Psoas muscle (tissue), 7 donors: ENCODE measurements at regions not wholly inside any gene's neighbourhood (a gene's known extent, or its start where the extent isn't known, plus 50 kb on each side); places are given as distances from the start of the nearest gene placed in this dataset.

Experiments
- ATAC-seq, 4 donors: fragments of 200-7000 bp; cut with Tn5 transposase; one replicate each; pipeline ENCODE4 v1.9.1; 2020; ENCODE audit warnings: moderate library complexity in 3 of 4, mild to moderate bottlenecking in 2 of 4
- DNase-seq, 2 donors: peaks; one replicate each; pipeline ENCODE4 v3.0.0-alpha.2; 2020
- H3K27ac ChIP-seq: fragments of 200-600 bp; one replicate; pipeline ENCODE4 v1.8.0; 2022
- H3K27me3 ChIP-seq, 3 donors: fragments of 200-600 bp in 1 of 3; one replicate each; pipeline versions ENCODE4 v1.6.1 to v1.8.0; 2013 to 2022; ENCODE audit warnings: low read length in 2 of 3, mild to moderate bottlenecking in 2 of 3, moderate library complexity in 1 of 3; ENCODE audit not compliant: insufficient read depth in 3 of 3
- H3K36me3 ChIP-seq, 2 donors: fragments of 200-600 bp in 1 of 2; one replicate each; pipeline versions ENCODE4 v1.6.1 to v1.8.0; 2013 to 2022; ENCODE audit warnings: low read depth in 1 of 2, mild to moderate bottlenecking in 1 of 2, moderate library complexity in 1 of 2; ENCODE audit not compliant: insufficient read depth in 1 of 2
- H3K4me1 ChIP-seq: fragments of 200-600 bp; one replicate; pipeline ENCODE4 v1.8.0; 2022
- H3K4me3 ChIP-seq: fragments of 200-600 bp; one replicate; pipeline ENCODE4 v1.8.0; 2022; ENCODE audit warnings: mild to moderate bottlenecking
- H3K9me3 ChIP-seq: fragments of 200-600 bp; one replicate; pipeline ENCODE4 v1.8.0; 2022
- CTCF ChIP-seq: fragments of 200-600 bp; IDR thresholded peaks from one replicate; pipeline ENCODE4 v1.8.0; 2022; ENCODE audit warnings: antibody characterized with exemption
- WGBS, 3 donors: extraction: QIAGEN DNeasy Blood & Tissue Kit; methylation state at CpG; one replicate each; pipeline versions ENCODE4 v1.1.6 to v1.1.7; 2013; 5-methylcytosine and 5-hydroxymethylcytosine counted together
- intact Hi-C, 2 donors: fragments of 100-400 bp; cut with DNase I; formaldehyde crosslinking; loops; one replicate each; pipeline versions ENCODE4 v1.11.0 to v1.14.2; 2022
- donor health status: healthy with polysubstance abuse.
- donor health status: DM: no; HTN: no; CAD: no; lungs with moderate emphysema.
- donor health status: Bipolar disorder and iron deficiency.
- donor health status: healthy.
- donor health status: DM: yes; HTN: yes; CAD: no.
- donor health status: DM: no; HTN: no; CAD: no.
- donor health status: DM: yes; HTN: yes; CAD: no.

DNA sequence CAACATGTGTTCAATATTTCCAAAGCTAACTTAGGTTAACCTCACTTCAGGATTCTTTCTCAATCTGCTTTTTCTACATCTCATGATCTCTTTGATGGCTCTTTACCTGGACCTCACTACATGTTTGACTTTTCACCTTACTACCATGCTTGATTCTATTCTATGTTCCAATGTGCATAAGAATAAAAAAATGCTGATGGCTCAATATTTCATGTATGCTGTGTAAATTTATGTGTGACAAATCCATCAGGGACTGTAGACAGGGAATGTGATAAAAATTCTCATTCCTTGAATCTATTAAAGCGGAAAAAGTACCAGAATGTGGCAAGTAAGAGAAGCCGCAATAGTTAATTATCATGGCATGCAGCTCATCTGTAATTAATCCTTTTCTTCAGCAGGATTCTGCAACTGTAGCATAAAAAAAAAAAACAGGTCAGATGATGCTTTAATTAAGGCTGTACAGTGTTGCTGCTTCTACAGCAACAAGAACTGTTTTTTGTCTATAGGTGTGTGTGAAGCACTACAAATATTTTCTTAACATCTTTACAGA is 276.9 kb upstream of the PRKD1 start:
- intact Hi-C loops: no loop called here
- 77 to 83% (median 81%) methylated on average over 2 of the region's 2 CpGs for WGBS, 3 donors
- Histone ChIP-seq H3K36me3 (no peaks in the 10 kb centered on the region), H3K27ac (no peak overlapping the region), H3K9me3 (no peaks in the 10 kb centered on the region), H3K27me3 (no peaks in the 10 kb centered on the region), H3K4me3 (no peak overlapping the region), H3K4me1 (no peaks in the 10 kb centered on the region)
- ATAC-seq (no peak), DNase-seq (no peak)
- TF ChIP-seq CTCF: no peak

DNA sequence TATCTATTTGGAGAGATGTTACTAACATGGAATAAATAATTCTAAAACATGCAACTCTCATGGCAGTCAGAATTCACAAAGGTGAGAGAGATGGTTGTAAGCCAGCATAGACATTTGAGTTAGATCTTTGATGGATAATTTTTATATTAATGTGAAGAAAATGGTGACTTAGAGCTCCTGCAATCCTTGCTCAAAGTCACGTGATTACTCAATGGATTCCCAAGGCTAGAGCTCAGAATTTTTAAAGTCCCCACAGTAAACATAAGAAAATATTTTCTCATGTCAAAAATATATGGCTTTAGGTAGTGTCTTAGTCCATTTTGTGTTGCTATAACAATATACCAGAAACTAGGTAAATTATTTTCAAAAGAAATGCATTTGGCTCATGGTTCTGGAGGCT is 281.5 kb upstream of the PRKD1 start:
- ATAC-seq (no peak), DNase-seq (no peak)
- intact Hi-C loops: no loop called here
- Histone ChIP-seq H3K4me1 (no peaks in the 10 kb centered on the region), H3K27me3 (no peaks in the 10 kb centered on the region), H3K27ac (no peak overlapping the region), H3K4me3 (no peak overlapping the region), H3K9me3 (no peaks in the 10 kb centered on the region), H3K36me3 (no peaks in the 10 kb centered on the region)
- no peak for TF ChIP-seq CTCF
- 73 to 88% (median 77%) methylated on average over 1 of the region's 1 CpG for WGBS, 3 donors

GRCh38 chr14:30210630-30211029 is 283.0 kb upstream of the PRKD1 start:
- H3K9me3 ChIP-seq: no peaks in the 10 kb centered on the region
- H3K27me3 ChIP-seq: no peaks in the 10 kb centered on the region
- no peak for ATAC-seq
- H3K4me1 ChIP-seq: no peaks in the 10 kb centered on the region
- no peak overlapping the region for H3K4me3 ChIP-seq
- WGBS, 3 donors: 89 to 93% (median 92%) methylated on average over 4 of the region's 4 CpGs
- no peak for DNase-seq
- TF ChIP-seq CTCF: no peak
- intact Hi-C loops: loop anchor here in 1 of 2 donors (5.0 kb wide), 1 partner anchor 1453 kb away; no protein-coding TSS in a partner anchor
- no peak overlapping the region for H3K27ac ChIP-seq
- no peaks in the 10 kb centered on the region for H3K36me3 ChIP-seq

DNA sequence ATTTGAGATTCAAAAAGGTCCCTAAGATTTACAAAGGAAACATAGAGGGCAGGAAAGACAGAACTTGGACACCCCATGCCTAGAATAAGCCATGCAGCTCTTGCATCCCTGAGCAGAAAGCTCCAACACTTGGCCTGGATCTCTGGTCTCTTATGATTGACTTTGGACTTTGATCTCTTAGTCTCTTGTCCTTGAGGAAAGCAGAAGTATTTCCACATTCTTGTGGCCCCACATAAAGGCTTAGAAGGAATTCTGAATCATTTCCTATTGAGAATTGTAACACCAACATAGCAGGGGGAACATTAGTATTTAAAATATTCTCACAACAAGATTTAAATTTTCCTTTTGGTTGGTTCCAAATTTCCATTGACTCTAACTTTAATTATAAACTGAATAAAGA is 283.7 kb upstream of the PRKD1 start:
- no peak for TF ChIP-seq CTCF
- DNase-seq (no peak), ATAC-seq (no peak)
- H3K27ac ChIP-seq: no peak overlapping the region
- no peaks in the 10 kb centered on the region for H3K27me3 ChIP-seq
- no peaks in the 10 kb centered on the region for H3K9me3 ChIP-seq
- no peak overlapping the region for H3K4me3 ChIP-seq
- intact Hi-C loops: loop anchor here in 1 of 2 donors (5.0 kb wide), 1 partner anchor 1454 kb away; no protein-coding TSS in a partner anchor
- H3K4me1 ChIP-seq: no peaks in the 10 kb centered on the region
- H3K36me3 ChIP-seq: no peaks in the 10 kb centered on the region

- H3K4me3 ChIP-seq: no peak overlapping the region
- no peaks in the 10 kb centered on the region for H3K36me3 ChIP-seq
- intact Hi-C loops: loop anchor here in 1 of 2 donors (2.0 to 5.0 kb wide), 2 partner anchors 663 to 1457 kb away; no protein-coding TSS in a partner anchor
- ATAC-seq (no peak), DNase-seq (no peak)
- 70 to 80% (median 75%) methylated on average over 3 of the region's 3 CpGs for WGBS, 3 donors
- H3K9me3 ChIP-seq: no peaks in the 10 kb centered on the region
- no peak for TF ChIP-seq CTCF
- H3K4me1 ChIP-seq: no peaks in the 10 kb centered on the region
- no peaks in the 10 kb centered on the region for H3K27me3 ChIP-seq
- H3K27ac ChIP-seq: no peak overlapping the region
Observed at GRCh38 chr14:30214014-30214413, 286.4 kb upstream of the PRKD1 start.
